GM18909 (cell line): ENCODE measurements at regions not wholly inside any gene's neighbourhood (a gene's known extent, or its start where the extent isn't known, plus 50 kb on each side); places are given as distances from the start of the nearest gene placed in this dataset.

Experiments
- ATAC-seq: cut with Tn5 transposase; IDR thresholded peaks from one replicate; pipeline ENCODE4 v1.9.1; 2021; ENCODE audit warnings: mild to moderate bottlenecking; ENCODE audit not compliant: unreplicated experiment, poor library complexity

DNA sequence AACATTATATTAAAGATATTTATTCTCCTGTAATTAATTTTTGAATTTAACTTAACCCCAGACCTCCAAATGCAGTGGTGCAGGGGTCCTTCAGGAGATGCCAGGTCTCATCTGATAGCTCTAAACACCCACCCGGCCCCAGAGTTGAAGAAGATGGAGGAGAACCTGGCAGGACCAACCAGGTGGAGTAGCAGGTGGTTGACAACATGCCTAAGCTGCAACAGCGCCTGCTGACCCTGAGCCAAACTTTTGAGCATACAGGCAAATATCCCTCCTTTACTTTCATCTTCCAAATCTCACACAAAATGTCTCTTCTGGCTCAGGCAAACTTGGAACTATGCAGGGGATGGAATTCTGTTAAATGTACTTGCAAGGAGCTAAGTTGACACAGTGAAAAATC, 145.3 kb upstream of the TCF21 start:
- no peak for ATAC-seq

DNA sequence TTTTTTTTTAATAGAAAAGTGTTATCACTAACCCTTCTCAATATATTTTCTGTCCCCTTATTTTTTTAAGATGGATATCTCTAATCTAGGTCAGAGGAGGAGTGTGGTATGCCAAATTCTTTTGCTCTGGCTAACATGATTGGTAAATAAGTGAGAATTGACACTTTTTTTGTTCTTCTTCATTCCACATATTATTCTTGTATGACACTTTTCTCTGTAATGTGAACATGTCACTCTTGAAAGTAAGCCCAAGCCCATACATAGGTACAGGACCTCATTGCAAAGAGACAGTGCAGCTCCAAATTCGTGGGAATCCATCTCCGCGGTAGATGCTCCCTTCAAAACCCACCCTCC, 142.5 kb upstream of the TCF21 start:
- ATAC-seq = no peak

DNA sequence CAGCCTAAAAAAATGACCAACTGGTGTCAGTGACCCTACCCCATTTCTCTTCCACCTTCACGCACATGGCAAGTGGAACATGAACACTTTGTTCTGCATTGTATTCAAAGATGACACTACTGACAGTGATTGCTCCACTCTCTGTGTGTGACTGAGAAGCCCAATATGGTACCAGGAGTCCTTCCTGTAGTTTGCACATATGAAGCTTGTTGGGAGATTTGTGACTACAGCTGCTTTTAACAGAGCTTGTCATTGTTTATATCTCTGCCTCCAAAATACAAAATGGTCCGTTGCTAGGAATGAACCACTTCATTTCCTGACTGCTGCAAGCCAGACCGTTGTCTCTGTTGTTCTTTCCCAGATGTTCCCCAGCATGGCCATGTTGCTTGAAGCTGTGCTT, 140.3 kb upstream of the TCF21 start:
- no peak for ATAC-seq

DNA sequence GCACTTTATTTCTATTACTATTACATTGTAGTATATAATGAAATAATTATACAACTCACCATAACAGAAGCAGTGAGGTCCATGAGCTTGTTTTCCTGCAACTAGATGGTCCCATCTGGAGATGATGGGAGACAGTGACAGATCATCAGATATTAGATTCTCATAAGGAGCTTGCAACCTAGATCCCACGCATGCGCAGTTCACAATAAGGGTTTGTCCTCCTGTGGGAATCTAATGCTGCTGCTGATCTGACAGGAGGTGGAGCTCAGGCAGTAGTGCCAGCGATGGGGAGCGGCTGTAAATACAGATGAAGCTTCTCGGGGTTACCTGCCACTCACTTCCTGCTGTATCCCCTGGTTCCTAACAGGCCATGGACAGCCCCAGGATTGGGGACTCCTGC, 139.5 kb upstream of the TCF21 start:
- no peak for ATAC-seq

DNA sequence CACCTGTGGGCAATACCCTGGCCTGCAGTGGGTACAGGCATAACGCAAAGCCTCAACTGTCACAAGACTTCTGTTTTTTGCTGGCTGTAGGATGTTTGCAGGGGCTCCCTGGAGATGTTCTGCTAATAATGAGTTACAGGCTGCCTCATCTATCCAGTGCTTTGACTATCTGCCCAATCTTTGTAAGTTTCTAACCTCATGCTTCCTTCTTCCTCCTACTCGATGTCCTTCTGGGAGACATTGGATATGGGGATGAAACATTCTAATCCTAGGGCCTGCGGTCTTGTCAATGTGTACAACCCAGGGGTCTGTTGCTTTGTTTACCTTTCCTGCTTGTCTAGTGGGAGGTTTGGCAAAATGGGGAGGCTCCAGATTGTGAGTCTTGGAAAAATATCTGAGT, 136.8 kb upstream of the TCF21 start:
- ATAC-seq = no peak

DNA sequence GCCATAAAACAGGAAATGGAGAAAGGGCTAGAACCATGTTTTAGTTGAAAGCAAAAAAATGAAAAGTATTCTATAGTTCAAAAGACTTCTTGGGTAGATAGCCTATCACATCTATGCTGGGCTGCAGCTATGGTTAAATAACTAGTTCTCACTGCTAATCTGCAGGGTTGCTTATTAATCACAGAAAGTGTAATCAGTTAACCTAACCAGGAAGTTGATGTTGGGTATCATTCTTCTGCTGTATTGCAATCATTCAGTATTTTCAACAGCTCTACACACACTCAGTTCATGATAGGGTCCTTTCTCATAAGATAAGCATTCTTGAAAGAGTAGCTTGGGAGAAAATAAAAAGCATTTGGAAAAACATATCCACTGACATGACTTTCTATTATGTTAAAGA, 135.2 kb upstream of the TCF21 start:
- ATAC-seq = no peak

DNA sequence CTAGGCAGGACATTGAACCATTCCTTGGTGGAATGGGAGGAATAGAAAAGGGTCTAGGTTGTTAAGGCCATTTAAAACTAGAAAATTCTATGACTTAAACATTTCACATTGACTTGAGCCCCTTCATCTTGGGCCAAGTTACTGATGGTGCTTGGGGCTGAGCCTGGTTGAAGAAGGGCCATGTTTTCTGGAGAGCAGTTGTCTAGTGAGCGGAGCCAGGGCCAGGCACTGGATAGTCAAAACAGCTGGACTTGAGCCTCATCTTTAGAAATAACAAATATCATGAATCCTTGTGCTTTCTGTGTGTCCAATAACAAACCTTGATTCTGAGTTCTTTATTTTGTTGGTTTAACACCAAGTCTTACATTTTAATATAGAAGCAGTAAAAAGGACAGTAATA, 134.6 kb upstream of the TCF21 start:
- ATAC-seq = no peak

DNA sequence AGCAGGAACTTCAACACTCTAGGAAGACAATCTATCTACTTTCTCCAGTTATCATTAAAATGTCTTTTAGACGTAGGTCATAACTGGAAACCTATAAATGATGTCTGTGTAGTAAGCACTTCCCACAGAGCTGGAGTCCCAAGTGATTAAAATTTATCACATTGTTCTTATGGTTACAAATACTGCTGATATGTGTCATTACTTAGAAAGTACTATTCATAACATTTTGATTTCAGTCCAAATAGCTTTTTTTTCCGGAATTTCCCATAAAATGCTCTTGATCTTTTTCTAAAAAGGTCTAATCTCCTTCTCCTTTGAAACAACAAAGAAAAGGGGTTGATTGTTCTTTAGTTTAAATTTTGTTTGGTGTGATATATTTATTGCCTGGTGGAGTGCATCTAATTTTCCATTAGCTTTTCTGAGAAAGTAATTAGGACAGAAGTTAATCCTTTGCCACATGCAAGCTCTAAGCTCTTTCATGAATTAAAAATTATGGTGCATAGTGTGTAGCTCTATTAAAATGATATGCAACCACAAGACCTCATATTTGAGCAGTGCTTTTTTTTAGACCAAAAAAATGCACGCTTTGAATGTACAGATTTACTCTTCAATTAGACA, 132.7 kb upstream of the TCF21 start:
- no peak for ATAC-seq

DNA sequence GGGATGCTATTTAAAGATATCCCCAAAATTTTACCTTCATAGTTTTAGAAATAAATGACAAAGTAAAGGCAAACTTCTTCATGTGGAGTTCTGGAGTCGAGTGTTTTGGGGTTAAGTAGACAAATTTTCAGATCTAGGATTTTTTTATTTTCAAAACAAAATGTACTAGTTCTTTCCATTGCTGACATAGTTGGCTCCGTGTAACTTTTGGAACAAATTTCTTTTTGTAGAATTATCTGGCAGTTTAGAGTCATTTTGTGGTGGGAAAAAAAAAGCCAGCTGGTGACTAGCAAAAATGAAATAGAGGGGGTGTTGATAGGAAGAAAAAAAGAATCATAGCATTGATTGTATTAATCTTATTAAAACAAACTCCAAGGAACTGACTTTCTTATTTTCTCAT, 131.6 kb upstream of the TCF21 start:
- ATAC-seq = no peak

DNA sequence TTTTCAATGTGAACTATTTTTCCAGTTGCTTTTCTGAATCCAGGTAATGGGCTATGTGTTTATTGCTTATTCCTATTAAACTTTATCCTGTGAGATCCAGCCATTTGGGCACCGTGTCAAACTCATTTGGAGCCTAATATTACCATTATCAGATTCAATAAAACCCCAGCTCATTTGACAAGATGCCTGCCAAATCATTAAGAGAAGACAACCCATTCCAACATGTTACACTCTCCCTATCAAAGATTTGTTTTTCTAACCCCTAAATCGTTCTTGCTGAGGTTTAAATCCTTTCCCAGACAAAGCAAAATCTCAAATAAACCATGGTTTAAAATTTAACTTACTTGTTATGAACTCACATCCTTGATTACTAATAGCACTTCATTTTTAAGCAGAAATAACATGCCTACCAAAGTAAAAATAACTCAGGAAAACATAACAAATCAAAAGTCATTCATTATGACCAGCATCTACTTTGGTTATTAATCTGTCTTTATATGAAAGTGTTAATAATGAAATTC, 130.0 kb upstream of the TCF21 start:
- ATAC-seq = no peak

DNA sequence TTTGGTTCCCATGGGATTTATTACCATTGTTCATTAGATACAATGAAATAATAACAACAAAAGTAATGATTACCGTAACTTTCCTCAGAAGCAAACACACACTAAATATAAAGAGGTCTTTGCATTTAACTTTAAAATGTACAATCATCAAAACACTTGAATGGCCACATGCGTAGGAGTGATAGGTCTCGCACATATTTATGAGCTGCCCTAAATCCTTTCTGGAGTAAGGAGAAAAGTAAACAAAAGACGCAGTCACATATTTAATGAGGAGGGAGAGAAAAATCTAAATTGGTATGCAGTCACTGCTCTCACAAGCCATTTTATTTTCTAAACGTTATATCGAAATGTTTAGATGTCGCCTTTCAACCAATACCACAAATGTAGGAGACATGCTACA, 129.4 kb upstream of the TCF21 start:
- ATAC-seq = no peak

DNA sequence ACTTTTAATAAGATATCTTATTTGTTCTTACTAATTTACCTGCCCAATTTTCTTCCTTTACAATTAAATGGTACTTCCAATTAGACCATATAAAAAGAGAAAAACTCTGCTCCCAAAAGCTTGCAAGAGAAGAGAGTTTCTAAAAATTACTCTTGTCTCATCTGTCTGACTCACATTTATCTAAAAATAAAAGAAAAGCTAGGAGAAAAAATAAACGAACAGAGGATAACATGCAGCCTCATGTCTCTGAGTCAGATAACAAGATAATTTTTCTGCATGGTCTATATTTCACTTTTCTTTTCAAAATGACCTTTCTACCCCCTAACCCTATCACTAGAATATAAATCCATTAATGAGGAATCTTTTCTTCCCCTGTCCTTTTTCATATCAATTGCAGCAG, 127.2 kb upstream of the TCF21 start:
- ATAC-seq = no peak

DNA sequence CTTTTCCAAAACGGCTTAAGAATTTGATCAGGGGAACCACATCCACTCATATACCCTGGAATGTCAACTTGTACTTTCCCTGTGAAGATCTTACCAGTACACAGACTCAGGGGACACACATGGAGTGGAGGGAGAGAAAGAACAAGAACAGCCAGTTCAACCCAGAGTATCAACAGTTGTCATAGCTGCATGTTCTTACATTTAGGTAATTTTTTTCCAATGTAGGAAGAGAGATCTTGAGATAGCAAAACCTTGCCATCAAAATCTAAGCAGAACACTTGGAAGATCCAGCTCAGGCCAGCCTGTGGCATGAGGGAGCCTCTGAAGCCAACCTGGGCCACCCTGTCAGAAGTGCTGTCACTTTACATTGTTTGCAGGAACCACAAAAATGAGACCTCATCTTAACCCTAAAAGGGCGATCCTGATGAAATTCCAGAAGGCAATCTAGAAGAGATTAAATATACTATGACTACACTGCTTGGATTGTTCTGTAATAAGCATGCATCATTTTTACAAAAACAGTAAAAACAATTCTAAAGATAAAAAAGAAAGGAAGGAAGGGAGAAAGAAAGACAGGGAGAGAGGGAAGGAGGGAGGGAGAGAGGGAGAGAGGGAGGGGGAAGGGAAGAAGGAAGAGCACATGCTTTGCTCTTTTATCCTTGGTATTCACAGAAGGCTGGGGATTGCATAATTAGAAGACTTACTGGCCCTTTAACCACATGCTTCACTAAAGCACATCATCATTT, 124.7 kb upstream of the TCF21 start:
- no peak for ATAC-seq

DNA sequence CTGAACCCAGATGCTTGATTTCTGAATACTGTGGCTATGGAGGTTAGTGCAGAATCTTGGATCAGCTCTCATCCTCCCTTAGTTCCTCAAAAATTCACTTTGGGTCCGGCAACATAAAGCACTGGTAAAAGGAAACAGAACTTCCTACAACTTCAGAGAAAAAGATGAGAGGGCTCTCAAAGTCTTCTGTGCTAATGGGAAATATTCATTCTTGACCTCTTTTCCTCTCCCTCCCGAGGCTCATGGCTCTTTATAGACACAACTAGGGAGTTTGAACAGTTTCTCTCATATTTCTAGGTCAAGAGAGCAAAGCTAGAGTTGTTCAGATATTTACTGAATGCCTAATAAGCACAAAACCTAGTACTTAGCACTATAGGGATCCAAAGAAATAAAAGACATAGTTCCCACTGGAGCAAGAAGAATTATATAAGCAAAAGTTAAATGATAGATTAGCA, 124.1 kb upstream of the TCF21 start:
- ATAC-seq = no peak

DNA sequence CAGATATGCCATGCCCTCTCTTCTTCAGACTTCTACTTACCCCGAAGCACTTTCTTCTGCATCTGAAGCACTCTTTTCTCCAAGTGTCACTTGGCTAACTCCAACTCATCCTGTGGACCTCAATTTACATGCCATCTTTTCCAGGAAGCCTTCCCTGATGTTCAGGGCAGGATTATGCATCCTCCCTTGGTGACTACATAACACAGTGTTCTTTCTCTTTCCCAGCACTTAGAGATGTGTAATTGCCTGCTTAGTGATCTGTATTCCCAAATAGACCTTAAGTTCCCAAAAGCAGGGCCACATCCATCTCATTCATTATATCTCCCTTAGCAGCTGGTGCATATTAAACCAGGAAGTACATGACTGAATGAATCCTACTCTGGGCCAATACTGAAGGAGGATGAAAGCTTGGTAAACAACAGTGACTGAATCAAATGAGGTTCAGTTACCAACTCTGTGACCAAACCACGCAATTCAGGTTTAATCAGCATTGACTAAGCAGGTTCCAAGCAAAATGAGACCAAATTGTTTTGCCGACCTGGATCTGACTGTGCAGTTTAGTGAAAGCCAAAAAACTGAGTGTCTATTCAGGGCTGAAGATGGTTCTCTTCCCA, 121.4 kb upstream of the TCF21 start:
- ATAC-seq = no peak

DNA sequence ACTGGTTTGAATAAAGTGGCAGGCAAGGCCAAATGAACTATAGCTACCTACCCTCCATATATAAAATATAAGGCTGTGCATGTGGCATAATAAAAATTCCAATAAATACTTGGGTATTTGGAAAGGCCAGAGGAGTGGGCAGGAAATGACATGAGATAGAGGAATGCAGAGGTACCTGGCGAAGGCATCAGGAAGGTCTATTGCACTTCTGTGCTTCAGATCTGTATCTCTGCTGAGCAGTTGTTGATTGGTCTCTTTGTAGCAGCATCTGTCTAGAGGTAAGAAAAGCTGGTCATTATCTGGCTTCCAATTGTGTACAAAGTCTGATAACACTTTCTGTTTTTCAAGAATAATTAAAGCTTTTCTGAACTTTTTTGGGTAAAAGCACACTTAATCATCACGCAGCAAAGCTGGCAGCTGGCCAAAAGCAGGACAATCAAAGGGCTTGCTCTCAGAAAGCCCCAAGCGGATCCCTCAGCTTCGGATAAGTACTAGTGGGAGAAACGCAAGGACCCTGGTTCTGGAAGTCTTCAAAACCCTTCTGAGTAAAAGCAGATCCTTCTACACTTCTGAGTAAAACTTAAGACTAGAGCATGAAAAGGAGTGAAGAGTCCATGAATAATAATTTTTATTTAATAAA, 120.1 kb upstream of the TCF21 start:
- no peak for ATAC-seq

DNA sequence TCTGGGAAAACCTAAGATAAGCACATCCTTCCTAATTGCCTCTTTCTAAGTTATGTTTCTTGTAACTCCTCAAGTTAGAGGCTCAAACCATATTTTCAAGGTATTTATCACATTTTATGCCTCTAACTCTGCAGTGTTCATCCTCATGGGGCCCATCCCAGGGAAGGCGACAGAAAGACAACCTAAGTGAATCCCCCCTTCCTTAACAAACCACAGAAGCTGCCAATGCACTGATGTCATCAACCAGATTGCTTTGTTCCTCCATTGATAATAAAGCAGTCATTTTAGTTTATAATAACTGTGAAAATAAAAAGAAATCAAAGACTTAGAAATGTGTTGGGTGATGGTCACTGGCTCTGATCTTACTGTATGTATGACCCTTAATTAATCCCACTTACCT, 119.5 kb upstream of the TCF21 start:
- ATAC-seq = no peak

DNA sequence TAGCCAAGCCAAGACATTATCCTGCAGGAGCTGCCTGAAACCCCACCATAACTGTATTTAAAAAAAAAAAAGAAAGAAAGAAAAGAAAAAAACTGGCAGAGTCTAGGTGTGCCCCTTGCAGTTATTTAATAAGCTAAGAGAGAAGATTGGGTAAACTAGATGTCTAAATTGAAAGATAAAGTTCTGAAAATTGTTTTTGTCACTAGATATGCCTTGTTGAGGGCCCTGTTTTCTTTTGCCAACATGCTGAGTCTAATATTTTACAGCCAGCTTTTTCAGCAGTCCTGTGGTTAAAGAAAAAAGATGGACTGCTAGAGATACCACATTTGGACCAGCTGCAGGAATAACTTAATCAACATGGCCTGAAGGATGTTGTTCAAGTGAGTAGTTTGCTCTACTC, 116.3 kb upstream of the TCF21 start:
- ATAC-seq = no peak

DNA sequence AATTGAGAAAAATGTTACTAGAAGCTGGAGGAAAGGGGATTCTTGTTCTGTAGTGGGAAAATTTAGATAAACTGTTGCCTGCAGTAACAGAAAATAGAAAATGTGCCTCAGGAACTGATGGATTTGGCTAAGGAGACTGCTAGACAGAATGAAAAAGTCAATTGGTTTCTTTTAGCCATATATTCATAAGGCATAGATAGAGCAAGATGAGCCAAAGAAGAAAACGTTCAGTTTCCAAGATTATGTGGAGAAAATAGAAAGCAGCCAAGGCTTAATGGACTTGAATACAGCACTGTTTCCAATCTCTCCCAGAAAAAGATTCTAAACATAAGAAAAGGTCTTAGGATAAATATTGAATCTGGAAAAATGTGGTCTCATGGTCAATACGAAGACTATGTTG, 115.1 kb upstream of the TCF21 start:
- ATAC-seq = no peak

DNA sequence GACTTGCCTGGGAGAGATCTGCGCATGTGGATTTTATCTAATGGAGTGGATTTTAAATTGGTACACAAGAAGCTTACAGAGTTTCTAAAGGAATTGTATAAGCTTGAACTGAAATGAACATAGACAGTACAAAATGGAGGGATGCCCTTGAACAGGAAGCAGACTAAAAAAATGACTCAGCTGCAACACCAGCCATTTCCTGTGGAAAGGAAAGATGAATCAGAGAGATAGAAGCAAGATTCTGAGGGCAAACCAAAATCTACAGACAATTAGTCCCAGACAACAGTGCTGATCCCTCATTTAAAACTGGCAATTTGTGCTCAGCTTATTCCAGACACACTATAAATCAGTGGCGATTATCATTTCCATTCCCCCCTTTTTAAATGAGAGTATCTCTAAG, 114.6 kb upstream of the TCF21 start:
- no peak for ATAC-seq

DNA sequence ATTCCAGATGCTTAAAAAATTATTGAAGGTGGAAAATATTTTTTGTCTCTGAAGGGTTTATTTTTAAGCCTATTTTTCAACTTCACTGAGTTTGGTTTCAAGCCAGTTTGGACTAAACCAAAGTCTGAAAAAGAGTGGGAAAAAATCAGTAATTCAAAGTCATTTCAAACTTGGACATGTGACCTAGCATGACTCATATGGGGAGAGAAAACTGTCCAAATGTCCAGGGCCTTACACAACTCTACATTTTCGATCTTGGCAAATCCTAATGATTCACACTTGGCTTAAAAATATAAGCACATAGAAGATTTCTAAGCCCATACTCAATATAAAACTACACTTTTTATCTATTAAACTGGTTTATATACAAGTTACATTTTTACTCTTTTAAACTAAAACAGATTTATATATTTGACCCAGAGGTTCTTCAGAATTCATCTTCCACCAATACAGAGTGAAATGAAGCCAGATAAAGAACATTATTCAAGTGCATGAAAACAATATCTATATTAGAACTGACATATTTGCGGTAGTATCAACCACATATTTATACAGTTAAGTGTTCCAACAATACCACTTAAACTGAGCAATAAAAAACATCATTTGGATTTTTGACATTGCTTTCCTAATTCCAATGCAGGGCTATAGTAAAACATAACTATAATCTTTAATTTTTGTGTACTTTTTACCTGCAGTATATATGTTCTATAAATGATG, 110.3 kb upstream of the TCF21 start:
- ATAC-seq = no peak
